HG02943 (cell line): ENCODE measurements at regions not wholly inside any gene's neighbourhood (a gene's known extent, or its start where the extent isn't known, plus 50 kb on each side); places are given as distances from the start of the nearest gene placed in this dataset.
"Not testable (repeated sequence)": the region's sequence is repeated elsewhere in the genome, so short reads cannot be mapped to it uniquely, and the experiment has no call there.

Source experiments
- ATAC-seq: cut with Tn5 transposase; IDR thresholded peaks from one replicate; pipeline ENCODE4 v1.9.1; 2021; ENCODE audit warnings: mild to moderate bottlenecking, low read depth, moderate library complexity; ENCODE audit not compliant: unreplicated experiment

GRCh38 chr18:5830902-5831301 lies 64.4 kb downstream of the TMEM200C start:
- not testable (repeated sequence) for ATAC-seq

GRCh38 chr18:5828913-5829312 lies 66.4 kb downstream of the TMEM200C start:
- ATAC-seq = no peak

- ATAC-seq = no peak
These were observed 69.7 kb downstream of the TMEM200C start for GRCh38 chr18:5825663-5826062.

- no peak for ATAC-seq
These were observed 70.8 kb downstream of the TMEM200C start for GRCh38 chr18:5824370-5824984.

GRCh38 chr18:5817816-5818215 lies 77.5 kb downstream of the TMEM200C start:
- ATAC-seq = no peak

GRCh38 chr18:5806860-5807259 lies 88.5 kb downstream of the TMEM200C start:
- ATAC-seq = no peak

GRCh38 chr18:5787936-5788335 lies 107.4 kb downstream of the TMEM200C start:
- ATAC-seq = no peak

- ATAC-seq = no peak
These were observed 115.4 kb downstream of the TMEM200C start for GRCh38 chr18:5779922-5780321.

GRCh38 chr18:5772306-5773105 lies 122.8 kb downstream of the TMEM200C start:
- ATAC-seq = no peak

GRCh38 chr18:5771343-5771742 lies 124.0 kb downstream of the TMEM200C start:
- ATAC-seq = no peak

- no peak for ATAC-seq
These were observed 125.1 kb downstream of the TMEM200C start for GRCh38 chr18:5770176-5770575.

- ATAC-seq = no peak
These were observed 126.9 kb downstream of the TMEM200C start for GRCh38 chr18:5768454-5768853.

GRCh38 chr18:5759194-5759593 lies 136.1 kb downstream of the TMEM200C start:
- ATAC-seq = no peak

- ATAC-seq = no peak
These were observed 138.5 kb downstream of the TMEM200C start for GRCh38 chr18:5756823-5757222.

- ATAC-seq = no peak
These were observed 147.6 kb downstream of the TMEM200C start for GRCh38 chr18:5747678-5748077.

- ATAC-seq = no peak
These were observed 148.5 kb downstream of the TMEM200C start for GRCh38 chr18:5746844-5747243.

- ATAC-seq = no peak
These were observed 150.7 kb downstream of the TMEM200C start for GRCh38 chr18:5744659-5745058.

- no peak for ATAC-seq
These were observed 156.8 kb downstream of the TMEM200C start for GRCh38 chr18:5738526-5738925.

GRCh38 chr18:5732318-5732717 lies 163.0 kb downstream of the TMEM200C start:
- ATAC-seq = no peak

GRCh38 chr18:5729983-5730699 lies 165.2 kb downstream of the TMEM200C start:
- ATAC-seq = no peak

- ATAC-seq = no peak
These were observed 166.8 kb downstream of the TMEM200C start for GRCh38 chr18:5728531-5728930.
